HEK293T (cell line): ENCODE measurements at regions not wholly inside any gene's neighbourhood (a gene's known extent, or its start where the extent isn't known, plus 50 kb on each side); places are given as distances from the start of the nearest gene placed in this dataset.

ENCODE experiments used
- BHLHE40 ChIP-seq: fragments of 450-650 bp; IDR thresholded peaks from 2 replicates; pipeline ENCODE4 v1.6.1; 2016; ENCODE audit warnings: mild to moderate bottlenecking, moderate library complexity, borderline replicate concordance
- CTBP1 ChIP-seq: fragments of 450-650 bp; IDR thresholded peaks from 2 replicates; pipeline ENCODE4 v1.6.1; 2016; ENCODE audit warnings: borderline replicate concordance
- ELF4 ChIP-seq: fragments of 450-650 bp; IDR thresholded peaks from 2 replicates; pipeline ENCODE4 v1.6.1; 2017; ENCODE audit warnings: antibody characterized with exemption
- FOXA1 ChIP-seq: fragments of 450-650 bp; IDR thresholded peaks from 2 replicates; pipeline ENCODE4 v1.6.1; 2016; ENCODE audit warnings: mild to moderate bottlenecking
- FOXK2 ChIP-seq: fragments of 450-650 bp; IDR thresholded peaks from 2 replicates; pipeline ENCODE4 v1.6.1; 2016; ENCODE audit warnings: mild to moderate bottlenecking
- FOXM1 ChIP-seq: fragments of 450-650 bp; IDR thresholded peaks from 2 replicates; pipeline ENCODE4 v1.6.1; 2017; ENCODE audit warnings: mild to moderate bottlenecking, borderline replicate concordance
- HDGF ChIP-seq: fragments of 450-650 bp; IDR thresholded peaks from 2 replicates; pipeline ENCODE4 v1.6.1; 2017; ENCODE audit warnings: antibody characterized with exemption, borderline replicate concordance
- L3MBTL2 ChIP-seq: fragments of 450-650 bp; conservative IDR thresholded peaks from 2 replicates; pipeline ENCODE4 v1.6.1; 2016; ENCODE audit warnings: mild to moderate bottlenecking
- SP1 ChIP-seq: fragments of 450-650 bp; IDR thresholded peaks from 2 replicates; pipeline ENCODE4 v1.6.1; 2017
- SUZ12 ChIP-seq: fragments of 450-650 bp; IDR thresholded peaks from 2 replicates; pipeline ENCODE4 v1.6.1; 2016; ENCODE audit warnings: mild to moderate bottlenecking
- TARDBP ChIP-seq: fragments of 450-650 bp; IDR thresholded peaks from 2 replicates; pipeline ENCODE4 v1.6.1; 2016
- ZNF384 ChIP-seq: fragments of 450-650 bp; IDR thresholded peaks from 2 replicates; pipeline ENCODE4 v1.6.1; 2016
- TF ChIP-seq, protein P1 (sequence below): fragments of 450-650 bp; IDR thresholded peaks from 2 replicates; pipeline ENCODE4 v1.6.1; 2016

DNA sequence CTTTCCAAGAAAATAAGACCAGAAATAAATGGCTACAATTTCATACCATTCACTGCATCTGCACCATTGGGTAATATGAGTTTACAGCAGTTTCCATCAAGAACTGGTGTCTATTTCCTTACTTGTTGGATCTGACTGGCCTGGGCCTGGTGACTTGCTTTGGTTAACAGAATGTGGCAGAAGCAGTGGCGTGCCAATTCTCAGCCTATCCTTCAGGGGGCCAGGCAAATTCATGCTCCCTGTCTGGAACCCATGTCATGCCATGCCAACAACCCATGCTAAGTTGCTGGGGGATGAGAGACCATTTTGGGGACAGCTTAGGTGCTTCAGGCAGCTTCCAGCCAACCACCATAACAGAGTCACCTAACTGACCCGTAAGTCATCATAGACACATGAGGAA is 656.7 kb downstream of the SPOCK3 start:
- TF ChIP-seq SUZ12 (no peak), FOXA1 (no peak), CTBP1 (no peak), FOXM1 (no peak), ELF4 (no peak), FOXK2 (no peak), HDGF (no peak), BHLHE40 (no peak), SP1 (no peak), TARDBP (no peak), ZNF384 (no peak), L3MBTL2 (no peak)
- TF ChIP-seq, protein P1, sequence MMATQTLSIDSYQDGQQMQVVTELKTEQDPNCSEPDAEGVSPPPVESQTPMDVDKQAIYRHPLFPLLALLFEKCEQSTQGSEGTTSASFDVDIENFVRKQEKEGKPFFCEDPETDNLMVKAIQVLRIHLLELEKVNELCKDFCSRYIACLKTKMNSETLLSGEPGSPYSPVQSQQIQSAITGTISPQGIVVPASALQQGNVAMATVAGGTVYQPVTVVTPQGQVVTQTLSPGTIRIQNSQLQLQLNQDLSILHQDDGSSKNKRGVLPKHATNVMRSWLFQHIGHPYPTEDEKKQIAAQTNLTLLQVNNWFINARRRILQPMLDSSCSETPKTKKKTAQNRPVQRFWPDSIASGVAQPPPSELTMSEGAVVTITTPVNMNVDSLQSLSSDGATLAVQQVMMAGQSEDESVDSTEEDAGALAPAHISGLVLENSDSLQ: no peak
